ENCODE measurements at regions not wholly inside any gene's neighbourhood (a gene's known extent, or its start where the extent isn't known, plus 50 kb on each side); places are given as distances from the start of the nearest gene placed in this dataset.

DNA sequence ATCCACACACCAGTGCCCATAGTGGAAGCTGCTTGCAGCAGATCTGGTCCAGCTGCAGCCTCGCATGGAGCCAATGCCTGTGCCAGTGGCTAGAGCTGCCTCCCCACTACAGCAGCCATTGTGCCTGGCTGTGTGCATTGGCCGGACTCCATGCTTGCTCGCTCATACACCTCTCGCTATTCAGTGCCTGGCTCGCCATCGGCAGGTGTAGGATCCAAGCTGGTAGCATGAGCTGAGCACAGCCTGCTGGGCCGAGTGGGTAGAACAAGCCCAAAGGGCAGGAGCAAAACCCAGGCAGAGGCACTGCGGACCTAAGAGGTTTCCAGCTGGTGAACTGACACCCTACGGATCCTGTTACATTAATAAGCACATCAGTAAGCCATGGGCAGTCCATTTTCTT is 1184.1 kb downstream of the AMY1C start:
- TF ChIP-seq POU2F2 (IDR thresholded peaks at IDR 0.05; ENCODE audit: low read depth, low read length), result no peak
- no peak for TF ChIP-seq POLR2A (IDR thresholded peaks at IDR 0.05; ENCODE audit: low read depth, low read length)
- no peak for TF ChIP-seq POLR2AphosphoS5 (IDR thresholded peaks at IDR 0.05; ENCODE audit: low read depth, low read length)
- no peak for TF ChIP-seq TAF1 (IDR thresholded peaks at IDR 0.05; ENCODE audit: low read depth, low read length)
- TF ChIP-seq SPI1 (IDR thresholded peaks at IDR 0.05; ENCODE audit: low read depth, low read length), result no peak
